Neural cell (in vitro differentiated cells): ENCODE measurements at regions not wholly inside any gene's neighbourhood (a gene's known extent, or its start where the extent isn't known, plus 50 kb on each side); places are given as distances from the start of the nearest gene placed in this dataset.

ENCODE experiments used
- H2AFZ ChIP-seq: fragments of 200-600, 300-800 bp; sonication (generic), shearing (Covaris generic); 2 replicates; pipeline ENCODE4 v1.6.0; 2014; ENCODE audit warnings: low read depth, mild to moderate bottlenecking, antibody characterized with exemption, low read length, moderate library complexity
- H3F3A ChIP-seq: fragments of 200-600 bp; shearing (Covaris generic); 2 replicates; pipeline ENCODE4 v1.6.1; 2016; ENCODE audit warnings: mild to moderate bottlenecking, moderate library complexity, mixed read lengths, antibody characterized with exemption, low read length; ENCODE audit not compliant: insufficient read depth, poor library complexity, severe bottlenecking
- H3K27ac ChIP-seq: fragments of 200-600, 300-800 bp; sonication (generic), shearing (Covaris generic); 2 replicates; pipeline ENCODE4 v1.5.1; 2014; ENCODE audit warnings: mild to moderate bottlenecking, low read length, moderate library complexity
- H3K27me3 ChIP-seq: fragments of 300-800, 200-600 bp; sonication (generic), shearing (Covaris generic); 2 replicates; pipeline ENCODE4 v1.6.0; 2014; ENCODE audit warnings: mild to moderate bottlenecking, low read depth, low read length, moderate library complexity; ENCODE audit not compliant: insufficient read depth
- H3K36me3 ChIP-seq: fragments of 300-800, 200-600 bp; sonication (generic), shearing (Covaris generic); 2 replicates; pipeline ENCODE4 v1.5.1; 2014; ENCODE audit warnings: mild to moderate bottlenecking, antibody characterized with exemption, low read length, moderate library complexity; ENCODE audit not compliant: insufficient read depth
- H3K4me2 ChIP-seq: fragments of 300-800, 200-600 bp; sonication (generic), shearing (Covaris generic); 2 replicates; pipeline ENCODE4 v1.6.0; 2014; ENCODE audit warnings: mild to moderate bottlenecking, low read length
- H3K4me3 ChIP-seq: fragments of 300-800, 200-600 bp; sonication (generic), shearing (Covaris generic); 2 replicates; pipeline ENCODE4 v1.5.1; 2014; ENCODE audit warnings: mild to moderate bottlenecking, low read length, moderate library complexity
- H3K79me2 ChIP-seq: fragments of 200-600 bp; shearing (Covaris generic); replicated peaks from 2 replicates; pipeline ENCODE4 v1.6.0; 2014; ENCODE audit warnings: mild to moderate bottlenecking, low read length, moderate library complexity; ENCODE audit not compliant: insufficient read depth
- H3K9ac ChIP-seq: fragments of 300-800, 200-600 bp; sonication (generic), shearing (Covaris generic); 2 replicates; pipeline ENCODE4 v1.6.1; 2016; ENCODE audit warnings: mild to moderate bottlenecking, low read length, mixed read lengths
- H3K9me2 ChIP-seq: fragments of 200-600 bp; shearing (Covaris generic); 2 replicates; pipeline ENCODE4 v1.6.1; 2016; ENCODE audit warnings: mild to moderate bottlenecking, low read length, mixed read lengths; ENCODE audit not compliant: insufficient read depth
- H3K9me3 ChIP-seq: fragments of 200-600, 300-800 bp; sonication (generic), shearing (Covaris generic); 2 replicates; pipeline ENCODE4 v1.6.1; 2016; ENCODE audit warnings: mild to moderate bottlenecking, mixed run types, low read length, moderate library complexity, mixed read lengths
- H4K20me1 ChIP-seq: fragments of 200-600 bp; shearing (Covaris generic); 2 replicates; pipeline ENCODE4 v1.6.1; 2016; ENCODE audit warnings: mild to moderate bottlenecking, mixed run types; ENCODE audit not compliant: insufficient read depth
- CTCF ChIP-seq: fragments of 450-650 bp; IDR thresholded peaks from 2 replicates; pipeline ENCODE4 v1.5.1; 2014; ENCODE audit warnings: antibody characterized with exemption, mild to moderate bottlenecking, moderate library complexity; ENCODE audit not compliant: poor library complexity, severe bottlenecking
- EP300 ChIP-seq: fragments of 450-650 bp; conservative IDR thresholded peaks from 2 replicates; pipeline ENCODE4 v1.6.1; 2014; ENCODE audit warnings: antibody characterized with exemption, mild to moderate bottlenecking, moderate library complexity; ENCODE audit not compliant: poor library complexity, severe bottlenecking
- EZH2 ChIP-seq: fragments of 200-600, 300-800 bp; shearing (Covaris generic), sonication (generic); IDR thresholded peaks from 2 replicates; pipeline ENCODE4 v1.6.1; 2014; ENCODE audit warnings: antibody characterized with exemption, low read length, borderline replicate concordance, mild to moderate bottlenecking; ENCODE audit not compliant: insufficient read depth, poor library complexity, severe bottlenecking
- MXI1 ChIP-seq: fragments of 450-650 bp; conservative IDR thresholded peaks from 2 replicates; pipeline ENCODE4 v1.6.1; 2014; ENCODE audit warnings: antibody characterized with exemption, mild to moderate bottlenecking; ENCODE audit not compliant: poor library complexity, severe bottlenecking
- POLR2AphosphoS5 ChIP-seq: IDR thresholded peaks from 2 replicates; pipeline ENCODE4 v1.6.1; 2012
- RAD21 ChIP-seq: fragments of 450-650 bp; conservative IDR thresholded peaks from 2 replicates; pipeline ENCODE4 v1.6.1; 2014; ENCODE audit warnings: antibody characterized with exemption, mild to moderate bottlenecking, moderate library complexity
- REST ChIP-seq: IDR thresholded peaks from 2 replicates; pipeline ENCODE4 v1.6.1; 2012; ENCODE audit warnings: borderline replicate concordance
- SMC3 ChIP-seq: fragments of 450-650 bp; conservative IDR thresholded peaks from 2 replicates; pipeline ENCODE4 v1.6.1; 2014; ENCODE audit warnings: antibody characterized with exemption, mild to moderate bottlenecking, moderate library complexity; ENCODE audit not compliant: poor library complexity
- TAF1 ChIP-seq: IDR thresholded peaks from 2 replicates; pipeline ENCODE4 v1.6.1; 2012; ENCODE audit warnings: low read depth

GRCh38 chr10:90598513-90598912 is 259.3 kb downstream of the HTR7 start:
- no peak overlapping the region for H2AFZ ChIP-seq
- TF ChIP-seq TAF1 (no peak), MXI1 (no peak), POLR2AphosphoS5 (no peak), RAD21 (no peak), EZH2 (no peak), REST (no peak), CTCF (no peak), SMC3 (no peak), EP300 (no peak)
- H3F3A ChIP-seq = no peaks in the 10 kb centered on the region
- no peaks in the 10 kb centered on the region for H3K79me2 ChIP-seq
- H4K20me1 ChIP-seq = no peaks in the 10 kb centered on the region
- H3K4me2 ChIP-seq = no peak overlapping the region
- no peaks in the 10 kb centered on the region for H3K36me3 ChIP-seq
- H3K9me3 ChIP-seq = no peaks in the 10 kb centered on the region
- H3K9me2 ChIP-seq = no peaks in the 10 kb centered on the region
- H3K27ac ChIP-seq = no peak overlapping the region
- no peaks in the 10 kb centered on the region for H3K27me3 ChIP-seq
- no peak overlapping the region for H3K4me3 ChIP-seq
- no peak overlapping the region for H3K9ac ChIP-seq

GRCh38 chr10:90602862-90603610 is 254.8 kb downstream of the HTR7 start:
- H3K9me2 ChIP-seq = no peaks in the 10 kb centered on the region
- no peaks in the 10 kb centered on the region for H3K79me2 ChIP-seq
- H3K4me2 ChIP-seq = no peak overlapping the region
- no peaks in the 10 kb centered on the region for H3K27me3 ChIP-seq
- H3F3A ChIP-seq = no peaks in the 10 kb centered on the region
- H3K9me3 ChIP-seq = no peaks in the 10 kb centered on the region
- H3K9ac ChIP-seq = no peak overlapping the region
- no peaks in the 10 kb centered on the region for H3K36me3 ChIP-seq
- H3K27ac ChIP-seq = no peak overlapping the region
- H3K4me3 ChIP-seq = no peak overlapping the region
- H4K20me1 ChIP-seq = no peaks in the 10 kb centered on the region
- TF ChIP-seq RAD21 (no peak), REST (no peak), EZH2 (no peak), SMC3 (no peak), TAF1 (no peak), POLR2AphosphoS5 (no peak), EP300 (no peak), CTCF (no peak), MXI1 (no peak)
- H2AFZ ChIP-seq = no peak overlapping the region
